NCI-H1417 (cell line): ENCODE measurements at regions not wholly inside any gene's neighbourhood (a gene's known extent, or its start where the extent isn't known, plus 50 kb on each side); places are given as distances from the start of the nearest gene placed in this dataset.

ENCODE experiments used
- DNase-seq, 3 experiments: peaks; one replicate each; lab custom pipeline; 2025; lab: John Stamatoyannopoulos, UW

- DNase-seq: peak in 2 of 3 experiments; percentile 56 to 57
These were observed 125.2 kb upstream of the RET start for GRCh38 chr10:42951486-42952251.

DNA sequence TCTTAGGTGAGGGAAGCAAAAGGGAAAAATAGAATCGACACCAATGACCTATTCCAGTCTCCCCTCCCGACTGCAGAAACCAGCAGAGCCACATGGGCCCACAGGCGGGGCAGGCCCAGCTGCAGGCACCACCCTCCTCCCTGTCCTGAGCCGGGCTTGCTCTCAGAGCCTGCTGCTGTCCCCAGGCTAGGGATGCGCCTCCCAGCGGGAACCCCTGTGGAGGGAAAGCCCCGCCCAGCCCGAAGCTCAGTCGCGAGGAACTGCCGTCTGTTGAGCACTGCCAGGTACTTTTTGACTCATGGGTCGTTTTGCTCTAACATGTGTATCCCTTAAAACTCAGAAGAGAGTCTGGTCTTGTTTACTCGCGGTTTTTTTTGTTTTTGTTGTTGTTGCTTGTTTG, 124.5 kb upstream of the RET start:
- DNase-seq: peak in 2 of 3 experiments; percentile 35 to 41

- DNase-seq: no peak
These were observed 123.8 kb upstream of the RET start for GRCh38 chr10:42952931-42953683.

DNA sequence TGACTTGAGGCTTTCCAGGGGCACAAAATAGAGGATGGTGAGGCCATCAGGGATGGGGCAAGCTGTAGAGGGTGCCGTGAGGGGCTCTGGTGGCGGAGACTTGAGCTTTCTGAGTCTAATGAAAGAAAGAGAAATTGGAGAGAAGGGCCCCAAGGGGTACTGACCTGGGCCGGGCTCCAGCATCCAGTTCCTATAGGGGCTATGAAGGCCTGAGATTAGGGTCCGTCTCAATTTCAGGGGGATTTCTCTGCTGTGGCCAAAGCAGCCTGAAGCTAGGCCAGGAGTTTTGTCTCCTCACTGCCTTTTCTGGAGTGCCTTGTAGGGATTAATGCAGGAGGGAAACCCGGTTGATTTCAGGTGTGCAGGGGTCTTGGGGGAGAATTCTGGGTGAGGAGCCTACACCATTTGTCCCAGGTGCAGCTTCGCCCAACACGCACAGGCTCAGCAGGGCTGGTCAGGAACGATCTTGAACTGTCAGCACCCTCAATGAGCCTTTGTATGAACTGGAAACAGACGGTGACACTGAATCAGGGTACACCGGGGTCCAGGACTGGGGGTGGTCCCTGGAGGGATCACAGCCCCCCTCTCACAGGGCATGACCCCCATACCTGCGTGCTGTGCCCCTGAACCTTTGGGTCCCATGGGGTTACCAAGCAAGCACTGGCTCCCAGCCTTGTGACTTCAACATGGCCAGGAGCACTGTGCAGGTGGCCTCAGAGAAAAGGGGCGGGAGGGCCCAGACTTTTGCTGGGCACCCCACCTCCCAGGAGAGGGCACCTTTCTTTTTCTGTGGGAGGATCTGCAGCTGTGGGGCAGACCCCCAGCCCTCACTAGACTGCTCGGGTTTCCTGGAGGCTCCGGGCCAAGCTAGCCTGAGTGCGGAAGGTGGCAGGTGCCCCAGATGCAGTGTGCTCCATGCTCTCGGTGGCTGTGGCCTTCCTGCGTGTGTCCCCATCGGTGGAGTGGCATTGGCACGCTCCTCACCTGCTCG, 122.9 kb upstream of the RET start:
- no peak for DNase-seq

DNA sequence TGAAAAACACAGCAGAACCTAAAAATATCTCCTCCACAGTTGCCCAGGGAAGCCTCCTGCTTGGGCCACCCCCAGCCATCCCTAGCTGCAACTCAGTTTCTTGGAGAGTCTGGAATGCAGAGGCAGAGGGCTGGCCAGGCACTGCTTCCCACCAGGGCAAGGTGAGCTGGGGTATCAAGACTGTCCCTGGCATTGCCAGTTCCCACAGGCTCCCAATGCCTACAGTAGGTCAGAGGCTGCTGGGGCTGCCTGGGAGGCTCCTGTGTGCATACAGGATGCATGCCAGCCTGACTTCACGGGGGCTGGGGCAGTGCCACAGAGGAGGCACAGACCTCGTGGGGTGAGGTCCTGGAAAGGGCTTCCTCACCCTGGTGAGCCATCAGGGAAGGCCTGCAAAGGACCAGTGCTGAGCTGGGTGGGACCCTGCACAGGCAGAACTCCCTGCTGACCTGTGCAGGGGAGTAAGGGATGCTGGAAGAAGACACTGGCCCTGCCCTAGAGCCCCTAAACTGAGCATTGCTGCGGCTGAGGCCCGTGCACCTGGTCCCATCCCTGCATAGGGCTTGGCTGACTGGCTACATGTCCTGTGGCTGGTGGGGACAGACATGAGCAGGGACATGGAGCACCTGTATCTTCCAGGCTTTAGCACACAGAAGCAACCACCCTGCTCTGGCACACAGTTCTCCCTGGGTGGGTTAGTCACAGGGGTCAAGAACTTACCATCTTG, 121.9 kb upstream of the RET start:
- DNase-seq: no peak

DNA sequence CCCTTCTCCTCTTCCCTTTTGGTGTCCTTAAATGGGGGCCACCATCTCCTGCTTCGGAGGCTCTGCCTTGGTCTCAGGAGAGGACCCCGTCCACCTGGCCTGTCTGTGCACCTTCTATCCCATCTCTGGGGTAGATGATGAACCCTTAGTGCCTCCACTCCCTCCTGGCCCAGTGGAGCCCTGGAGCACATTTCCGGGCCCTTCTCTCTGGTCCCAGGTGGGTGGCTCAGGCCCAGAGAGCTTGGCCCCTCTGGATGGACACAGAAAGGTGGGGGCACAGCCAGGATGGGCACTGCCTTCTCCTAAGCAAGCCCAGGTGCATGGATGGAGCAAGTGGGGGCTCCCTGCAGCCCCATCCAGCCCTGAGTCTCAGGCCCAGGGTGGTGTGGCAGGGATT, 121.4 kb upstream of the RET start:
- DNase-seq: no peak

DNA sequence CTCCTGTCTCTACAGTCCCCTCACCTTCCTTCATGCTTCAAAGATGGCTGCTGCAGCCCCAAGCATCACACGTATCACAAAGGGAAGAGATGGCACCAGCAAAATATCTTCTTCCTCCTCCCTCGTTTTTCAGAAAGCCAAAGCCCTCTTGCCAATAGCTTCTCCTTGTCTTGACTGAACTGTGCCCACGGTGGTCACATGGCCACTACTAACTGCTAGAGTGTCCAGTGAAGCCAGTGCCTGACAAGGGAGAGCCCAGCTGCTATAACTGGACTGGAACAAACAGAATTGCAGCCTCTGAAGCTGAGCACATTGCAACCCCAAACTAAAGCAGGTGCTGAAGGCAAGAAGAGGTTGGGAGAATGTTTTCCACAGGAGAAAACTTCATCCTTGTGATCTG, 120.8 kb upstream of the RET start:
- no peak for DNase-seq

DNA sequence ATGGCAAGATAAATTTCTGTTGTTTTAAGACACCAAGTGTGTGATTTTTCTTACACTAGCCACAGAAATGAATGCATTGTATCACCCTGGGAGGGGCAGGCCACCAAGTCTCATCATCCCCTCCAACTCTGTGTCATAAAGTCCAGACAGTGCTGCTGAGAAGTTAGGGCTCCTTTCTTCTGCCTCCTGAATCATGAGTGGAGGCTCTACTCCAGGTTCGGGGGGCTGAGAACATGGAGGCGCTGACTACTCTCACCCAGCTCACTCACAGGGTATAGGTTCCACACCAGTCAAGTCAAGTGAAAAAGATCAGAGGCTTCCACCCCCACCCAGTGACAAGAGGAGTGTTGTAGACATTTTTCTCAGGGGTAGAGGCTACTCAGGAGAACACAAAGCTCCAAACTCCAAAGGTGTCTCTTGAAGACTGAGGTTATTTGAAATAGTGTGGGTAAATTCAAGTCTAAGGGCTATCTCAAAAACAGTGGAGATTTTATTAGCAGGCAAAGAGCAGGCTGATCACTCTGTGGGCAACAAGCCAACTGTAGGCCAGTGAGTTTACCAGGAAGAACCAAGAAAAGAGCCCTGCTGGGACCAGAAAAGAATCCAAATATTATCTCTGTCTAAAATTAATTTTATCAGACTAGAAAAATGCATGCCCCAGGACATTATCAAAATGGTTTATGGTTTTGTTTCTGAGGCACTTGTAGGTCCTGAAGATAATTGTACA, 118.6 kb upstream of the RET start:
- DNase-seq: no peak

DNA sequence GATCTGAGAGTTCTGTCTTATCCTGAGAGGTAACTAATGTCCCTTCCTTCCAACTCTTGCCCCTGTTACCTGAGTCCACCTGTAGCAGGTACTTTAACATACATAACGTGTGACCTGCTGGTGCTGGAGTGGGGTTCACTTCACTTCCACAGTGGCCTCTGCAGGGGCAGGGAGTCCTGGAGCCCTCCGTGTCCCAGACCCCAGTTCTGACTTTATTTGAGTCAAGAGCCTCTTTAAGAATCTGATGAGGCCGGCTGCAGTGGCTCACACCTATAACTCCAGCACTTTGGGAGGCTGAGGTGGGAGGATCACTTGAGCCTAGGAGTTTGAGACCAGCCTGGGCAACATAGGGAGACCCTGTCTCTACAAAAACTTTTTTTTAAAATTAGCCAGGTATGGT, 117.0 kb upstream of the RET start:
- DNase-seq: no peak

DNA sequence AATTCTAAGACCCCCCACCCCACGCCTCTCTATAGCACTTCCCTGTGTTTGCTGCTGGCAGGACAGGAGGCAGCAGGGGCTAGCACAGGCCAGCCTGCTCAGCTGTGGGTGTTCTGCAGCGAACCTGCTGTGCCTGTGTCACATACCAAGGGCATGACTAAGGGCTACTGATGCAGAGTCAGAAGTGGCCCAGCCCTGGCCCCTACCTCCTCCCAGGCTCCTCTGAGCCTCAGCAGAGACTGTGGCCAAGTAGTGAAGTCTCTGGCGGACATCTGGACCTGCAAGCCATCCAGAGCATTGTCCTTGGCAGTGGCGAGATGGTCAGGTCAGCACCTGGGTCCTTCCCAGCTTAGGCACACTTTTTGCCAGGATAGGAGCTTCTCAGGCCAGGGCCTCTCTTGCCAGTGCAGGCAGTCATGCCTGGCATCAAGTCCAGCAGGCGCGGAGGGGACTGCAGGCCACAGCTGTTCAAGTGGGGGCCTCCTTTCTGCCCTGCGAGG, 116.3 kb upstream of the RET start:
- no peak for DNase-seq

DNA sequence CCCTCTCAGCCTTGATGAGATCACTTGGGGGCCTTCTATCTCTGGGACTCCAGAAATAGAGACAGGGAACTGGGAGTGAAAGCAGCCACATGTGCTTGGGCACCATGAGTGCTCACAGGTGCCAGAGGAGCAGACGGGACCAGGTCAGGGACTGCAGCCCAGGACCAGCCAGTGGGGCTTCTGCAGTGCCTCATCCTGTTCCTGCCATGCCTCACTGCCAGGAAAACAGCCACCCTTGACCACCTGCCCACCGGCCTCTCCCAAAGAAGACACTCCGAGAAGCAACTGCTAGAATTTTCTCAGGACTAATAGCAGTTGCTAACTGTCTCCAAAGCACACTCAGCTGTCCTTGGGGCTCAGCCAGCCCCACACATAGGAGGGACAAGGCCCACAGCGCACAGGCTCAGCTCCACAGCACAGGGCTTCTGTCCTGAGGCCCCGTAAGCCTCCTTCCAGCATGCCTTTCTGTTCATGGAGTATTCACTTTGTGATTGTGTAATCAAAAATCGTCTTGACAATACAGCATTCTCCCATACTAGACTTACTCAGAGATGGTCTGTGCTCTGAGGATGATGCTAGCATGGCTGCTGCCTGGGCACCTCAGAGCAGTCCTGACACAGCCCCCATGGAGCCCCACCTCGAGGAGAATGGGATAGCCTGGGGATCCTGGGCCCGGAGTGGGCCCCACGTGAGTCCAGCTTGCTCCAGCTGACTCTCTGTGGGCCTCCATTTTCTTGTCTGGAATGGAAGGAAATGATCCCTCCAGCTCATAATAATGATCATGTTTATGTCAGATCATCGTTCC, 115.7 kb upstream of the RET start:
- no peak for DNase-seq

DNA sequence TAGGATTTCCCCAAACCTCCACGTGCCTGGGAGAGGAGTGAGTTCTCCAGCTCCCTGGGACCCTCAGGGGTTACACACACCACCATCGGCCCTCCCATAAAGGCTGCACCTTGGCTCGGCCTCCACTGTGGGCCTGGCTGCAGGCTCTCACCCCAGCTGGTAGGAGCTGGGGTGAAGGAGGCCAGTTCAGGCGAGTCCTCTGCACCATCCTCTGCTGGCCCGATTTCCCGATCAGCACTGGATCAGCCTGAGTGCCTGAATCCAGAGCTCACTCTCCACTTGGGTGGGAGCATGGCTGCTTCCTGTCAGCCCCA, 115.1 kb upstream of the RET start:
- DNase-seq: no peak

DNA sequence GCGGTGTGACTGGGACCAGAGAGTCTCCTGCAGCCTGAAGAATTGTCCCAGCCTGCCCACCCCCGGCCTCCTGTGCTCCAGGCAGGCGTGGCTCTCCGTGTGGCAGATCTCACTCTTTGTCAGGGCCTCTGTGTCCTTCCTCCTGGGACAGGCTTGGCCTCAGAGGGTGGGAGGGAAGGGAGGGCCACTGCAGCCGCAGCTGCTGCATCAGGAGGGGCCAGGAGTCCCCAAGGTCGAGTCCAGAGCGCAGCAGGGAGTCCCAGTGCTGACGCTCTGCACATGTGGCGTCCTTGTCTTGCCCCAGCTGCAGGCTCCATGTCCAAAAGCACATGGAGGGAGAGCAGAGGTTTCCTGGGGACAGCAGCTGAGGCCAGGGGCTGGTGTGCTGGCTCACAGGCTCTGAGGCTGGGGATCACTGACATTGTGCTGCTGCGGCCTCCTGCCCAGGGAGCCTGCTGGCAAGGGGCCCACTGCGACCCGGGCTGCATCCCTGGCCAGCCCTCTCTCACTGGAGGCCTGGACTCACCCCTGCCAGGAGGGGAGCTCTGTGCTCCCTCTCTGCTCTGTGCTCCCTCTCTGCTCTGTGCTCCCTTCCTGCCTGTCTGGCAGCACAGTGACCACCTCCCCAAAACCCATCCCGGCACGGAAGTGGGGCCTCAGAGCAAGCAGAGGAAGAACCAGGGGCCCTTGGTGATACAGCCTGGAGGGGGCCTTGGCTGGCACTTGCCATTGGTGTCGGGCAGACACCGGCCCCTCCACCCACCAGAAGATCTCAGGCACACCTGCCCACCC, 114.6 kb upstream of the RET start:
- DNase-seq: no peak

GRCh38 chr10:42962902-42963231, 114.0 kb upstream of the RET start:
- no peak for DNase-seq

DNA sequence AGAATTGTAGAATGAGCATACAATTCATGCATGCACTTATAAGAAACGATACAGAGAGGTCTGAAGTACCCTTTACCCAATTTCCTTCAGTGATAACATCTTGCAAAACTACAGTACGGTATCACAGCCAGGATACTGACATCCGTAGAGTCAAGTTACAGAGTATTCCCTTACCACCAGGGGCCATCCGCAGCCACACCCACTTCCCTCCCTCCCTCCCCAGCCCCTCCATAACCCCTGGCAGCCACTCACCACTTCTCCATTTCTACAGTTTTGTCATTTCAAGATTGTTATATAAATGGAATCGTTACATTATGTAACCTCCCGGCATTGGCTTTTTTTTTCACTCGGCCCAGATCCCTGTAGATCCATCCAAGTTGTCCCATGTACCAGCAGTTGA, 113.6 kb upstream of the RET start:
- DNase-seq: no peak

DNA sequence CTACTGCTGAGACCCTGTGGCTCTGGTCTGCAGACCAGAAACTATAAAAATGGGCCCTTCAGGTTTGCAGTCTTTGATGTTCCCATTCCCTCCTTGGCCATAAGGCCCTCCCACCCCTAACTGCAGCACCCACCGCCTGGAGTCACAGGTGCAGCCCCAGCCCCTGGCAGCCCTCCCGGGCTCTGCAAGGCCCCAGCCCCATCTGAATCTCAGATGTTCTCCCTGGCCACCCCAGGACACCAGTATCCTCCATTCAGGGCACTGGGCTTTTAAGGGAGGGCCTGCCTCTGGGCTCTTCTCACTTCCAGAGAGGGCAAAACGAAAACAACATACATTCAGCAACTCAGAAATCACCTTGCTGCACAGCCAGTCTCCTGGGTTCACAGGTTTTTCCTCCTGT, 107.7 kb upstream of the RET start:
- DNase-seq: no peak

DNA sequence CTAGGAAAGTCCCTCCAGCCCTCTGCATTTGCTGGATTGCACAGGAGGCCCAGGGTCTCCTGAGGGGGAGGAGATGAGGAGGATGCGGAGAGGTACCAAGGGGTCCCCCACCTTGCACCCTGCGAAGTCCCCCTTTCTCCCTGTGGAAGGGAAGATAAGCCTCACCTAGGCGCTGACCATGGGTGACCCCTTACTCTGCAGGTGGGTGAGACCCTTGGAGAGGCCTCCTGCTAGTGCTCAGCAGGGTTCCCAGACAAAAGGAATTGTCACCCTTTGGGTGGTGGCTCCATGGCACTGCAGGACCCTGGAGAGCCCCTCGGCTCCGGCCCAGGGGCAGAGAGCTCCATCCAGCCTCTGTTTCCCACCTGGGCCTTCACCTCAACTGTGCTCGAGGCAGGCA, 107.0 kb upstream of the RET start:
- DNase-seq: no peak

- no peak for DNase-seq
These were observed 106.2 kb upstream of the RET start for GRCh38 chr10:42970451-42971250.

GRCh38 chr10:42971251-42971599, 105.6 kb upstream of the RET start:
- DNase-seq: no peak
